GM19193 (cell line): ENCODE measurements at regions not wholly inside any gene's neighbourhood (a gene's known extent, or its start where the extent isn't known, plus 50 kb on each side); places are given as distances from the start of the nearest gene placed in this dataset.

Experiments used
- POLR2A ChIP-seq: IDR thresholded peaks from 4 replicates; pipeline ENCODE4 v1.6.1; 2011; ENCODE audit not compliant: insufficient read depth, insufficient read length; ENCODE audit errors: extremely low read depth

- TF ChIP-seq POLR2A, result no peak
These were observed 126.8 kb upstream of the TNFAIP3 start for GRCh38 chr6:137740091-137740755.

GRCh38 chr6:137740967-137741761 lies 125.9 kb upstream of the TNFAIP3 start:
- no peak for TF ChIP-seq POLR2A

DNA sequence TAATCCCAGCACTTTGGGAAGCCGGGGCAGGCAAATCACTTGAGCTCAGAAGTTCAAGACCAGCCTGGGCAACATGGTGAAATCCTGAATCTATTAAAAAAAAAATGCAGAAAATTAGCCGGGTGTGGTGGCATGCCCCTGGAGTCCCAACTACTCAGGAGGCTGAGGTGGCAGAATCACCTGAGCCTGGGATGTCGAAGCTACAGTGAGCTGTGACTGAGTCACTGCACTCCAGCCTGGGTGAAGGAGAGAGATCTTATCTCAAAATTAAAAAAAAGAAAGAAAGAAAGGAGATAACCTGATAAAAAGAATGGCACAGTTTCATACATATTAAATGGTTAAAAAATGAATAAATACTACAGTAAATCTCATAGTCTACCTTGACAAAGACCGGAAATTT lies 123.6 kb upstream of the TNFAIP3 start:
- no peak for TF ChIP-seq POLR2A

DNA sequence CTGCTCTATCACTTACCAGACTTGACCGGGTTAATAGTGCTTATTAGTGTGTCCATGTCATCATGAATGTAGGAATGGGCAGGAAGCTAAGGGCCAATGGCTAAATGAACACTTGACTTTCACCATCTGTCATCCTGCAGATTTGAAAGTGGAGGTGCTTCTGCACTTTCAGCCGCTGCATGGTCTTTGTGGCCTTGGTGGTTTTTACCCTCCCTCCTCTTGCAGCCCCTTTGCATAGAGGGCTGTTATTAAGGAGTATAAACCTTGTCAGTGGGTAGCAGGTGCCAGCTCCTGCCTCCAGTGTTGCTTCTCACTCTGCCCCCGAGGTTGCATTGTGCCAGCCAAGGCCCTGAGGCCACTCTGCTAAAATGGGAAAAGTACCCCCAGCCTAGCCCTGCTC lies 122.2 kb upstream of the TNFAIP3 start:
- no peak for TF ChIP-seq POLR2A

DNA sequence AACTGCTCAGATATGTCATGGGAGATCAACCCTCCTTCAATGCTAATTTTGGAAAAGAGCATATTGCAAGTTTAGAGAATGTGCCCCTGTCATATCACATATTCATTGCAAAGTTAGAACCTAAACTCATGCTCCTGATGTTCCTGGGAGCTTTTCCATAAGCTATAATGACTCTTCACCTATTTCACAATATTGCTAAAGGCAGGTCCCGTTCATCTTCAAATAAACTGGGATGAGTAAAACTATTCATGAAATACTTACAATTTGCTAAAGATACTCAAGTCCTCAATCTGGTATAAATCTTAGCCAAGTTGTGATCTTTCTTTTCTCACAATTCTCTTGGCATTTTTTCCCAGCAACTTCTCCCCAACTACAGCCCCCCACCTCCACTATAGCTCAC lies 121.7 kb upstream of the TNFAIP3 start:
- no peak for TF ChIP-seq POLR2A

GRCh38 chr6:137746264-137746663 lies 120.8 kb upstream of the TNFAIP3 start:
- no peak for TF ChIP-seq POLR2A

DNA sequence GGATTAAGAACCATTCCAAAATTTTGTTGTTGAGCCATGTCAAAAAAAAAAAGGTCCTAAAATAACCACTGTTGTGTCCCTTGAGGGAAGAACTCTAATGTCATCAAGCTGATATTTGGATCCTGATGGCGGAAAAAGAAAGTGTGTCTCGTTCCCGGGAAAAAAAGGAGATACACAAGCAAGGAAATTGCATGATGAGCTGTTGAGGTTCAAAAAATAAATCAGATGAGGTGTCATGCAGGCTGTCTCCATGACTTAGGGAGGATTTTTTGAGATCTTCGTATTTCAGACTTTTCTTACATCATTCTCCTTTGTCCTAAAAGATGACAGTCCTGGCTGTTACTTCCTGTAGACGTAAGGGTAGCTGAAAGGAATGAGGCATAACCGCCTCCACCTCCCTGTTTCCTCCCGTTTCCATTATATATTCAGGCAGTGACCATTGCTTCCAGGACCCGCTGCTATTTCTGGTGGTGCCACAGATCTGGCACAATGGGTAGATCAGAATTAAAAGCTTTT lies 117.3 kb upstream of the TNFAIP3 start:
- TF ChIP-seq POLR2A, result no peak

GRCh38 chr6:137750297-137750696 lies 116.8 kb upstream of the TNFAIP3 start:
- no peak for TF ChIP-seq POLR2A

DNA sequence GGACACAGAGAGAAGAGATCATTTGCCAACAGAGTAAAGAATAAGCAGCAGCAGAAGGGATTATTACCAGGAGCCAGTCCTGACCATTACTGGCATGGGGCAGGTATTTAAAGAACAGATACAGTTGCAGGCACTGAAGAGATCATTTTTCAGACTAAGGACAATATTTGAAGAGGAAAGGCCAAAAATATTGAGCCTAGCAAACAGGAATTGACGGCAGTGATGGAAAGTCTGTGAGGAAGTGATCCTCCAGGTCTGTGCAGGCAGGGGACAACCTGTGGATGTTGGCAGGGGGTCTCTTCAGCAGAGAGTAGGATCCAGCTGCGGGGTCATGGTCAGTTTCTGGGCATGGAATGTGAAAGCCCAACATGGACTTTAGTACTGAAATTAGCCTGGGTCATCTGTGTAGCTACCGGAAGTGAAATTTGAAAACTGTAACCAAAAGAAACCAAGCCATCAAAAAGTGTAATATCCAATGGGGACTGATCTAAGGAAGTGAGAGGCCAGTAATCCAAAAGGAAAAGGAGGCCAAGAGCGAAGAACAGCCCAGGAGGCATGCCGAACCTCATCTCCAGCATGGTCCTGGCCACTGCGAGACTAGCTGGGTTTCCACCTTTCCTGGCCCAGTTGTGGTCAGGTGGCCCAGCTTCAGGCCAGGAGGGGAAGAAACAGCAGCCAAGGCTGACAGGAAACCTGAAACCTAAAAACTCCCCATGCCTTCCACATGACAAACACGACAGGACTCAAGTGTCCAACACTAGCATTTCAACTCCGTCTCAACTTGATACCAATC lies 115.1 kb upstream of the TNFAIP3 start:
- no peak for TF ChIP-seq POLR2A

DNA sequence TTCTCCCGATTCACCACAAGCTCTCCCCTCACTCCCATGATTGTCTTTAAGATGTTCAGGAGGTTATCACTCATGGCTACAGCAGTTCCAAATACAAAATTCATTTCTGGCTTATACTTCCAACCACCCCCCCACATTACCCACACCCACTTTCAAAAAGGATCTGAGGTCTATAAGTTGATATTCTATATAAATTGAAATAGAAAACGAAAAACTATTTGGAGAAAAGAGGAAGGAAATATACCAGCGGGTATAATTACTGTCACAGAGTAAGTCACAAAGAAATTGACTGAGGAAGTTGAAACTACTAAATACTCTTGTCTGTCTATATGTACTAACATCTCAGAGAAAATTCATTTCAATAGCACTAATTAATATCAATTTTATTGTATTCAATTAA lies 112.7 kb upstream of the TNFAIP3 start:
- no peak for TF ChIP-seq POLR2A

GRCh38 chr6:137754866-137755265 lies 112.2 kb upstream of the TNFAIP3 start:
- TF ChIP-seq POLR2A, result no peak

GRCh38 chr6:137755284-137755683 lies 111.8 kb upstream of the TNFAIP3 start:
- TF ChIP-seq POLR2A, result no peak

DNA sequence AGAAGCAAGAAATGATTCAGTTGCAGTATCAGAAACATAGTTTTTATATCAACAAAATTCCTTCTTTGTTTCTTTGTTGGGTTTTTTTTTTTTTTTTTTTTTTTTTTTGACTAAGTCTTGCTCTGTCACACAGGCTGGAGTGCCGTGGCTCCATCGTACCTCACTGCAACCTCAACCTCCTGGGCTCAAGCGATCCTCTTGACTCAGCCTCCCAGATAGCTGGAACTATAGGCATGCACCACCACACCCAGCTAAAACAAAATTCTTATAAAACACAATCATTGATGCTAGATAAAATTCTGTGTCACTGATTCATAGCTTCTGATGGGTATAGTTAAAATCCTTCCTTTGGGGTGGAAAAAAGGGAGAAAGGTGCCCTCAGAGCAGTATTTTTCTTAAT lies 110.3 kb upstream of the TNFAIP3 start:
- TF ChIP-seq POLR2A, result no peak

GRCh38 chr6:137758661-137759060 lies 108.4 kb upstream of the TNFAIP3 start:
- TF ChIP-seq POLR2A, result no peak

GRCh38 chr6:137759624-137760023 lies 107.4 kb upstream of the TNFAIP3 start:
- TF ChIP-seq POLR2A, result no peak

DNA sequence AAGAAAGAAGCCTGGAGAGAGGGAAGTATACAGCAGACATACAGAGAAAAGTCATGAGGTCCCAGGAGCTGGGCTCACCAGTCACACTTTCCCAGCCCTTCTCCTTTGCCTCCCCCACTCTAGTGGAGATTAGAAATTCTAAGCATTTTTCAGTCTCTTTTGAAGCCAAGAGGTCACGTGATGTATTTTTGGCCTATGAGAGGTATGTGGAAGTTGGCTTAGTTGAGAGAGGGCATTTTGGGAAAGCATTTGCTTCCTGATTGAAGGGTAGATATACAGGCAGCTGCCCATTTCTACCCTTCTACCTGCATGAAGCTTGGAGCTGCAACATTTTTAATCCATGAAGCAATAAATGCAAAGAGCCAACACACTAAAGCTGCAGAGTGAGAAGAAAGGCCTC lies 106.0 kb upstream of the TNFAIP3 start:
- no peak for TF ChIP-seq POLR2A

- TF ChIP-seq POLR2A, result no peak
These were observed 105.6 kb upstream of the TNFAIP3 start for GRCh38 chr6:137761487-137761886.
